HEK293 (cell line): ENCODE measurements at regions not wholly inside any gene's neighbourhood (a gene's known extent, or its start where the extent isn't known, plus 50 kb on each side); places are given as distances from the start of the nearest gene placed in this dataset.

Source experiments
- CTCF ChIA-PET: fragments of 350-600 bp; formaldehyde crosslinking; extraction: SDS; loops from one replicate; lab custom pipeline; 2021; ENCODE audit warnings: antibody characterized with exemption; lab: Yijun Ruan, JAX
- POLR2A ChIA-PET: fragments of 300-600 bp; formaldehyde crosslinking; extraction: SDS; loops from one replicate; lab custom pipeline; 2020; ENCODE audit warnings: antibody characterized with exemption, inconsistent platforms; lab: Yijun Ruan, JAX
- H3K27ac ChIP-seq: fragments of 200-500 bp; sonication (Bioruptor generic); 2 replicates; pipeline ENCODE4 v1.5.1; 2014; ENCODE audit warnings: low read depth, low read length, control low read depth, inconsistent platforms; ENCODE audit errors: extremely low read depth
- H3K36me3 ChIP-seq, 2 experiments: fragments of 200-500 bp in 1 of 2; sonication (Bioruptor generic) in 1 of 2; 1 replicate in 1 of 2; 2 replicates in 1 of 2; pipeline ENCODE4 v1.5.1; 2014 to 2017; ENCODE audit warnings: inconsistent platforms in 2 of 2, low read length in 2 of 2; ENCODE audit not compliant: control insufficient read depth in 2 of 2, insufficient read depth in 1 of 2
- H3K4me1 ChIP-seq: fragments of 200-500 bp; sonication (Bioruptor generic); 2 replicates; pipeline ENCODE4 v1.5.1; 2014; ENCODE audit warnings: mild to moderate bottlenecking, low read length, inconsistent platforms; ENCODE audit not compliant: control insufficient read depth, insufficient read depth
- H3K4me3 ChIP-seq: 2 replicates; pipeline ENCODE4 v1.5.1; 2011; ENCODE audit warnings: low read depth, mild to moderate bottlenecking, control low read depth, low read length, moderate library complexity
- H3K9me3 ChIP-seq: fragments of 200-500 bp; sonication (Bioruptor generic); 2 replicates; pipeline ENCODE4 v1.5.1; 2014; ENCODE audit warnings: low read depth, low read length, inconsistent platforms; ENCODE audit not compliant: control insufficient read depth, insufficient read depth
- FEZF1 ChIP-seq: fragments of 450-650 bp; formaldehyde crosslinking; IDR thresholded peaks from 2 replicates; pipeline ENCODE4 v1.5.1; 2016; ENCODE audit warnings: missing biosample characterization, missing genetic modification characterization
- GLIS1 ChIP-seq: fragments of 450-650 bp; formaldehyde crosslinking; IDR thresholded peaks from 2 replicates; pipeline ENCODE4 v1.5.1; 2016; ENCODE audit warnings: missing biosample characterization, missing genetic modification characterization
- HIC1 ChIP-seq: fragments of 450-650 bp; formaldehyde crosslinking; IDR thresholded peaks from 2 replicates; pipeline ENCODE4 v1.5.1; 2016; ENCODE audit warnings: missing biosample characterization, missing genetic modification characterization
- HOXD13 ChIP-seq: sonication (generic); formaldehyde crosslinking; IDR thresholded peaks from 2 replicates; pipeline ENCODE4 v1.8.0; 2022; ENCODE audit warnings: missing genetic modification reagents, borderline replicate concordance
- KLF1 ChIP-seq: fragments of 450-650 bp; formaldehyde crosslinking; IDR thresholded peaks from 2 replicates; pipeline ENCODE4 v1.5.1; 2016; ENCODE audit warnings: missing biosample characterization, missing genetic modification characterization
- KLF17 ChIP-seq: fragments of 450-650 bp; formaldehyde crosslinking; IDR thresholded peaks from 2 replicates; pipeline ENCODE4 v1.5.1; 2016; ENCODE audit warnings: missing biosample characterization, missing genetic modification characterization
- MYNN ChIP-seq: fragments of 450-650 bp; formaldehyde crosslinking; IDR thresholded peaks from 2 replicates; pipeline ENCODE4 v1.5.1; 2016; ENCODE audit warnings: missing biosample characterization, missing genetic modification characterization, borderline replicate concordance
- REPIN1 ChIP-seq: fragments of 450-650 bp; formaldehyde crosslinking; IDR thresholded peaks from 2 replicates; pipeline ENCODE4 v1.5.1; 2017; ENCODE audit warnings: missing biosample characterization, missing genetic modification characterization, low read depth
- SCRT1 ChIP-seq: fragments of 450-650 bp; formaldehyde crosslinking; IDR thresholded peaks from 2 replicates; pipeline ENCODE4 v1.5.1; 2016; ENCODE audit warnings: missing biosample characterization, missing genetic modification characterization, borderline replicate concordance
- ZNF175 ChIP-seq: fragments of 450-650 bp; formaldehyde crosslinking; IDR thresholded peaks from 2 replicates; pipeline ENCODE4 v1.5.1; 2016; ENCODE audit warnings: missing biosample characterization, missing genetic modification characterization
- ZNF19 ChIP-seq: fragments of 450-650 bp; formaldehyde crosslinking; IDR thresholded peaks from 2 replicates; pipeline ENCODE4; 2016; ENCODE audit warnings: missing biosample characterization, missing genetic modification characterization, low read depth
- ZNF274 ChIP-seq, 2 experiments: fragments of 200-500 bp in 1 of 2; fragments of 450-650 bp in 1 of 2; sonication (Bioruptor generic) in 1 of 2; formaldehyde crosslinking in 1 of 2; IDR thresholded peaks; 2 replicates each; pipeline versions ENCODE4 v1.5.1 to v1.6.1; 2014 to 2016; ENCODE audit warnings: borderline replicate concordance in 1 of 2, inconsistent platforms in 1 of 2, low read length in 1 of 2, missing biosample characterization in 1 of 2, missing genetic modification characterization in 1 of 2
- ZNF302 ChIP-seq: fragments of 450-650 bp; formaldehyde crosslinking; IDR thresholded peaks from 2 replicates; pipeline ENCODE4 v1.5.1; 2016; ENCODE audit warnings: missing biosample characterization, missing genetic modification characterization, low read depth
- ZNF473 ChIP-seq: fragments of 450-650 bp; formaldehyde crosslinking; IDR thresholded peaks from 2 replicates; pipeline ENCODE4 v1.5.1; 2017; ENCODE audit warnings: missing biosample characterization, missing genetic modification characterization
- ZNF518A ChIP-seq: fragments of 450-650 bp; formaldehyde crosslinking; conservative IDR thresholded peaks from 2 replicates; pipeline ENCODE4 v1.5.1; 2016; ENCODE audit warnings: low read depth, missing biosample characterization, missing genetic modification characterization
- ZNF521 ChIP-seq: fragments of 450-650 bp; formaldehyde crosslinking; IDR thresholded peaks from 2 replicates; pipeline ENCODE4 v1.5.1; 2017; ENCODE audit warnings: missing biosample characterization, mild to moderate bottlenecking, missing genetic modification characterization
- ZNF544 ChIP-seq: fragments of 450-650 bp; formaldehyde crosslinking; IDR thresholded peaks from 2 replicates; pipeline ENCODE4 v1.5.0; 2017; ENCODE audit warnings: missing biosample characterization, missing genetic modification characterization
- ZNF701 ChIP-seq: fragments of 450-650 bp; formaldehyde crosslinking; IDR thresholded peaks from 2 replicates; pipeline ENCODE4 v1.5.1; 2016; ENCODE audit warnings: missing biosample characterization, missing genetic modification characterization
- ZNF704 ChIP-seq: fragments of 450-650 bp; formaldehyde crosslinking; IDR thresholded peaks from 2 replicates; pipeline ENCODE4 v1.5.1; 2016; ENCODE audit warnings: missing biosample characterization, missing genetic modification characterization

GRCh38 chr4:18917689-18918088 lies 896.1 kb upstream of the LCORL start (continued):
- no peak for TF ChIP-seq SCRT1 (tag by site-specific recombination)
- TF ChIP-seq KLF1 (tag by site-specific recombination): no peak

GRCh38 chr4:18914182-18914581 lies 892.6 kb upstream of the LCORL start:
- POLR2A ChIA-PET: no interaction called here
- H3K36me3 ChIP-seq: no peaks in the 10 kb centered on the region
- no peaks in the 10 kb centered on the region for H3K4me1 ChIP-seq
- no peaks in the 10 kb centered on the region for H3K9me3 ChIP-seq
- TF ChIP-seq ZNF473 (tag by site-specific recombination): no peak
- TF ChIP-seq ZNF274 (IDR thresholded peaks at IDR 0.05; ENCODE audit: low read length): no peak
- no peak for TF ChIP-seq ZNF274 (tag by site-specific recombination; IDR thresholded peaks at IDR 0.05; ENCODE audit: borderline replicate concordance)
- no peak for TF ChIP-seq ZNF704 (tag by site-specific recombination)
- TF ChIP-seq GLIS1 (tag by site-specific recombination): no peak
- no peak for TF ChIP-seq ZNF701
- TF ChIP-seq ZNF175 (tag by site-specific recombination): no peak
- no peak for TF ChIP-seq ZNF302 (tag by site-specific recombination)
- TF ChIP-seq ZNF518A: no peak
- TF ChIP-seq MYNN: no peak
- no peak for TF ChIP-seq KLF17 (tag by site-specific recombination)
- TF ChIP-seq HOXD13: no peak
- TF ChIP-seq ZNF544: no peak
- H3K27ac ChIP-seq: no peak overlapping the region
- no peak overlapping the region for H3K4me3 ChIP-seq
- CTCF ChIA-PET: interaction anchor here (0.5 to 0.6 kb wide), 2 partner anchors 37 to 107 kb away, joined by 3 read pairs; no protein-coding TSS in a partner anchor

- no peak overlapping the region for H3K27ac ChIP-seq
- no peaks in the 10 kb centered on the region for H3K9me3 ChIP-seq
- H3K4me3 ChIP-seq: no peak overlapping the region
- TF ChIP-seq HIC1 (tag by site-specific recombination) (no peak), ZNF19 (tag by site-specific recombination) (no peak), REPIN1 (tag by site-specific recombination) (no peak), FEZF1 (tag by site-specific recombination) (no peak), ZNF521 (no peak)
- no peaks in the 10 kb centered on the region for H3K4me1 ChIP-seq
- ChIA-PET CTCF (interaction anchor here (0.6 kb wide), 1 partner anchor 151 kb away, joined by 3 read pairs; no protein-coding TSS in a partner anchor), POLR2A (no interaction called here)
- H3K36me3 ChIP-seq: no peaks in the 10 kb centered on the region
Measured at GRCh38 chr4:18894928-18895327, 873.4 kb upstream of the LCORL start.
